K562 (cell line): ENCODE measurements at regions not wholly inside any gene's neighbourhood (a gene's known extent, or its start where the extent isn't known, plus 50 kb on each side); places are given as distances from the start of the nearest gene placed in this dataset.

Source experiments
- ATAC-seq: fragments of 200-7000 bp; cut with Tn5 transposase; 3 replicates; pipeline ENCODE4 v1.9.1; 2020; ENCODE audit warnings: moderate library complexity
- BruUV-seq: library from RNA; stranded (reverse); fragments of 400-500 nt; replicated peaks from 2 replicates; lab custom pipeline; 2021; lab: Mats Ljungman, UMichigan
- CTCF ChIA-PET: fragments of 300-600 bp; formaldehyde crosslinking; extraction: SDS; loops from one replicate; lab custom pipeline; 2021; ENCODE audit warnings: low intra/inter-chr PET ratio; lab: Yijun Ruan, JAX
- POLR2A ChIA-PET: fragments of 300-600, 350-650 bp; sonication (Branson Sonifier 250); formaldehyde crosslinking; extraction: SDS; loops from one replicate; lab custom pipeline; 2021; ENCODE audit warnings: antibody characterized with exemption, inconsistent platforms; lab: Yijun Ruan, JAX
- DNase-seq, 4 experiments: peaks; one replicate each; pipeline versions ENCODE4 v3.0.0 to v3.0.0-alpha.2; 2011 to 2018; ENCODE audit warnings: low spot score in 3 of 4, mixed read lengths in 3 of 4; ENCODE audit errors: extremely low read depth in 1 of 4
- FAIRE-seq: peaks from 2 replicates; lab custom pipeline; 2011; peaks lifted over from hg19 to GRCh38; lab: Jason Lieb, UNC
- H2AFZ ChIP-seq: 2 replicates; pipeline ENCODE4 v1.6.0; 2011; ENCODE audit warnings: low read depth, low read length, control low read depth, inconsistent platforms
- H3K27ac ChIP-seq: fragments of 200-600 bp; 3 replicates; pipeline ENCODE4 v1.8.0; 2011; ENCODE audit warnings: low read depth, mild to moderate bottlenecking, control low read depth, inconsistent platforms, low read length, moderate library complexity, mixed read lengths; ENCODE audit errors: extremely low read depth
- H3K27me3 ChIP-seq, 2 experiments: fragments of 300-600 bp in 1 of 2; 2 replicates in 1 of 2; 3 replicates in 1 of 2; pipeline versions ENCODE4 v1.6.0 to v1.8.0; 2011; ENCODE audit warnings: inconsistent platforms in 2 of 2, low read length in 2 of 2, mild to moderate bottlenecking in 1 of 2, mixed read lengths in 1 of 2, moderate library complexity in 1 of 2; ENCODE audit not compliant: control insufficient read depth in 2 of 2, insufficient read depth in 2 of 2
- H3K36me3 ChIP-seq: fragments of 300-600 bp; 3 replicates; pipeline ENCODE4 v1.8.0; 2011; ENCODE audit warnings: mild to moderate bottlenecking, low read length, inconsistent platforms; ENCODE audit not compliant: control insufficient read depth, insufficient read depth
- H3K4me1 ChIP-seq, 2 experiments: fragments of 200-600 bp in 1 of 2; replicated peaks in 1 of 2; 2 replicates in 1 of 2; 3 replicates in 1 of 2; pipeline versions ENCODE4 v1.5.1 to v1.8.0; 2011; ENCODE audit warnings: inconsistent platforms in 2 of 2, low read length in 2 of 2, mild to moderate bottlenecking in 1 of 2, mixed read lengths in 1 of 2, moderate library complexity in 1 of 2; ENCODE audit not compliant: control insufficient read depth in 2 of 2, insufficient read depth in 2 of 2
- H3K4me2 ChIP-seq: 2 replicates; pipeline ENCODE4 v1.6.1; 2011; ENCODE audit warnings: low read length, control low read depth, inconsistent platforms, mixed read lengths; ENCODE audit not compliant: insufficient read depth
- H3K4me3 ChIP-seq: fragments of 200-600 bp; sonication (generic), shearing (Covaris generic); 2 replicates; pipeline ENCODE4 v1.5.1; 2016; ENCODE audit warnings: control low read depth, inconsistent platforms
- H3K79me2 ChIP-seq: fragments of 200-600 bp; 3 replicates; pipeline ENCODE4 v1.8.0; 2011; ENCODE audit warnings: low read length, inconsistent platforms; ENCODE audit not compliant: control insufficient read depth, insufficient read depth
- H3K9ac ChIP-seq, 2 experiments: 2 replicates each; pipeline versions ENCODE4 v1.6.0 to v1.6.1; 2011; ENCODE audit warnings: low read depth in 2 of 2, low read length in 2 of 2, control low read depth in 1 of 2, inconsistent platforms in 1 of 2, mild to moderate bottlenecking in 1 of 2, mixed read lengths in 1 of 2; ENCODE audit not compliant: insufficient read depth in 1 of 2
- H3K9me1 ChIP-seq: one replicate; pipeline ENCODE4 v1.6.0; 2011; ENCODE audit warnings: inconsistent platforms, mild to moderate bottlenecking, low read length, moderate library complexity; ENCODE audit not compliant: control insufficient read depth, insufficient read depth
- H3K9me3 ChIP-seq: replicated peaks from 2 replicates; pipeline ENCODE4 v1.5.1; 2011; ENCODE audit warnings: low read depth, low read length, inconsistent platforms; ENCODE audit not compliant: control insufficient read depth, insufficient read depth
- H4K20me1 ChIP-seq: replicated peaks from 2 replicates; pipeline ENCODE4 v1.6.1; 2011; ENCODE audit warnings: low read length, inconsistent platforms, mixed read lengths; ENCODE audit not compliant: control insufficient read depth, insufficient read depth
- ADNP ChIP-seq: fragments of 200-800 bp; sonication (Bioruptor generic); IDR thresholded peaks from 2 replicates; pipeline ENCODE4 v1.6.1; 2016; ENCODE audit warnings: missing genetic modification characterization, missing compliant biosample characterization
- CAMTA2 ChIP-seq: fragments of 250-450 bp; sonication (Bioruptor Pico); conservative IDR thresholded peaks from 2 replicates; pipeline ENCODE4 v1.5.1; 2022
- CBX8 ChIP-seq: fragments of 200-600 bp; sonication (generic); IDR thresholded peaks from 2 replicates; pipeline ENCODE4 v1.6.1; 2012; ENCODE audit warnings: borderline replicate concordance, mixed run types, low read depth, mild to moderate bottlenecking, moderate library complexity, mixed read lengths, low read length, control low read depth, inconsistent platforms; ENCODE audit not compliant: poor library complexity, severe bottlenecking; ENCODE audit errors: extremely low read depth
- CSDE1 ChIP-seq, 2 experiments: fragments of 450-650 bp; IDR thresholded peaks; 2 replicates each; pipeline ENCODE4 v1.6.1; 2016; ENCODE audit warnings: mild to moderate bottlenecking in 1 of 2
- FOSL1 ChIP-seq: fragments of 200-800 bp; sonication (Bioruptor generic); conservative IDR thresholded peaks from 2 replicates; pipeline ENCODE4 v1.6.1; 2016; ENCODE audit warnings: missing genetic modification characterization, missing compliant biosample characterization
- FOXA3 ChIP-seq, 2 experiments: fragments of 450-650 bp in 1 of 2; sonication (generic) in 1 of 2; formaldehyde crosslinking; IDR thresholded peaks in 1 of 2; conservative IDR thresholded peaks in 1 of 2; 2 replicates each; pipeline versions ENCODE4 v1.4.0 to v1.8.0; 2020 to 2022; ENCODE audit warnings: mild to moderate bottlenecking in 2 of 2, missing genetic modification reagents in 1 of 2
- NFE2 ChIP-seq: IDR thresholded peaks from 2 replicates; pipeline ENCODE4 v1.6.1; 2014; ENCODE audit warnings: antibody characterized with exemption, low read depth
- SP1 ChIP-seq: sonication (generic); formaldehyde crosslinking; IDR thresholded peaks from 2 replicates; pipeline ENCODE4 v1.8.1; 2022; ENCODE audit warnings: mild to moderate bottlenecking, missing genetic modification reagents
- TEAD4 ChIP-seq, 2 experiments: sonication (generic) in 1 of 2; formaldehyde crosslinking in 1 of 2; IDR thresholded peaks; 2 replicates each; pipeline versions ENCODE4 v1.6.1 to v1.8.0; 2012 to 2022; ENCODE audit warnings: borderline replicate concordance in 1 of 2, inconsistent platforms in 1 of 2, low read length in 1 of 2, mild to moderate bottlenecking in 1 of 2, missing genetic modification reagents in 1 of 2
- TFAM ChIP-seq: fragments of 250-450 bp; sonication (Bioruptor Pico); conservative IDR thresholded peaks from 2 replicates; pipeline ENCODE4 v1.5.0; 2021; ENCODE audit warnings: mild to moderate bottlenecking, moderate library complexity
- VEZF1 ChIP-seq: fragments of 200-800 bp; sonication (Bioruptor generic); IDR thresholded peaks from 2 replicates; pipeline ENCODE4 v1.6.1; 2017; ENCODE audit warnings: missing genetic modification characterization, missing compliant biosample characterization
- ZNF274 ChIP-seq: IDR thresholded peaks from 2 replicates; pipeline ENCODE4 v1.6.1; 2011; ENCODE audit warnings: low read depth, mild to moderate bottlenecking, low read length, moderate library complexity, borderline replicate concordance
- ZNF655 ChIP-seq: fragments of 250-450 bp; sonication (Bioruptor Pico); IDR thresholded peaks from 2 replicates; pipeline ENCODE4 v1.5.0; 2021
- WGBS: fragments of 100-300 bp; shearing (Covaris generic); methylation state at CpG from one replicate; pipeline ENCODE4 v1.1.6; 2016; ENCODE audit warnings: low coverage, mixed read lengths; ENCODE audit not compliant: insufficient coverage; ENCODE audit errors: missing lambda C conversion rate; 5-methylcytosine and 5-hydroxymethylcytosine counted together
- in situ Hi-C: fragments of 300-500 bp; cut with MboI; formaldehyde crosslinking; loops from 4 replicates; pipeline ENCODE4 v1.15.0; 2018; ENCODE audit warnings: inconsistent platforms, mixed read lengths
- intact Hi-C: fragments of 100-400 bp; cut with micrococcal nuclease; formaldehyde crosslinking; loops from 2 replicates; pipeline ENCODE4 v1.14.2; 2022

- TF ChIP-seq ZNF655 (CRISPR knock-in tag) (no peak), VEZF1 (CRISPR knock-in tag) (no peak)
Observed at GRCh38 chr3:178405531-178405930, 130.7 kb upstream of the KCNMB2 start (continued).

GRCh38 chr3:178406206-178406605 is 130.0 kb upstream of the KCNMB2 start:
- ATAC-seq (no peak), DNase-seq (no peak), FAIRE-seq (no peak)
- ChIA-PET CTCF (no interaction called here), POLR2A (no interaction called here)
- H3K9me1 ChIP-seq: no peaks in the 10 kb centered on the region
- H2AFZ ChIP-seq: no peak overlapping the region
- H3K4me2 ChIP-seq: no peak overlapping the region
- H3K79me2 ChIP-seq: no peaks in the 10 kb centered on the region
- H3K9ac ChIP-seq: no peak overlapping the region
- BruUV-seq: no TSS peak
- no peaks in the 10 kb centered on the region for H3K36me3 ChIP-seq
- H3K27me3 ChIP-seq: no peaks in the 10 kb centered on the region
- H3K9me3 ChIP-seq: no peaks in the 10 kb centered on the region
- in situ Hi-C loops (no loop called here), intact Hi-C loops (no loop called here)
- no peak overlapping the region for H3K27ac ChIP-seq
- no peaks in the 10 kb centered on the region for H3K4me1 ChIP-seq
- no peak overlapping the region for H3K4me3 ChIP-seq
- no peak for TF ChIP-seq CAMTA2 (CRISPR knock-in tag)
- TF ChIP-seq FOSL1 (tag): no peak
- TF ChIP-seq NFE2: no peak
- TF ChIP-seq SP1 (CRISPR knock-in tag): no peak
- TF ChIP-seq TEAD4 (IDR thresholded peaks at IDR 0.05; ENCODE audit: low read length): no peak
- TF ChIP-seq TEAD4 (CRISPR knock-in tag; IDR thresholded peaks at IDR 0.05; ENCODE audit: borderline replicate concordance): no peak
- TF ChIP-seq ADNP (tag): no peak
- TF ChIP-seq ZNF274: no peak
- no peak for TF ChIP-seq CBX8
- TF ChIP-seq TFAM (CRISPR knock-in tag): no peak
- no peak for TF ChIP-seq CSDE1 (IDR thresholded peaks at IDR 0.05)
- no peak for TF ChIP-seq FOXA3 (CRISPR knock-in tag; conservative IDR thresholded peaks at IDR 0.05 in 1 of 2, IDR thresholded peaks at IDR 0.05 in 1 of 2)
- H4K20me1 ChIP-seq: no peaks in the 10 kb centered on the region
- WGBS: 0% methylated on average over 3 of the region's 3 CpGs
